Endothelial cell of umbilical vein (primary cell): ENCODE measurements at regions not wholly inside any gene's neighbourhood (a gene's known extent, or its start where the extent isn't known, plus 50 kb on each side); places are given as distances from the start of the nearest gene placed in this dataset.

Experiments used
- BruUV-seq: library from RNA; stranded (reverse); fragments of 400-500 nt; replicated peaks from 2 replicates; lab custom pipeline; 2021; lab: Mats Ljungman, UMichigan
- CTCF ChIA-PET: fragments of 300-600, 350-600 bp; sonication (Branson Sonifier 250); formaldehyde crosslinking; loops from one replicate; lab custom pipeline; 2021; ENCODE audit warnings: antibody characterized with exemption, inconsistent platforms; lab: Charles Lee
- POLR2A ChIA-PET: fragments of 300-600, 350-600 bp; sonication (Branson Sonifier 250); formaldehyde crosslinking; loops from one replicate; lab custom pipeline; 2021; ENCODE audit warnings: antibody characterized with exemption, inconsistent platforms; lab: Charles Lee
- DNase-seq: peaks from one replicate; pipeline ENCODE4 v3.0.0-alpha.2; 2011; ENCODE audit warnings: low read depth, low spot score
- FAIRE-seq: peaks from 2 replicates; lab custom pipeline; 2011; peaks lifted over from hg19 to GRCh38; lab: Jason Lieb, UNC
- H2AFZ ChIP-seq: 2 replicates; pipeline ENCODE4 v1.6.0; 2012; ENCODE audit warnings: low read depth, low read length, control low read depth, inconsistent platforms
- H3K27ac ChIP-seq: 2 replicates; pipeline ENCODE4 v1.5.1; 2011; ENCODE audit warnings: low read depth, mild to moderate bottlenecking, control low read depth, low read length, moderate library complexity; ENCODE audit not compliant: insufficient read depth
- H3K27me3 ChIP-seq, 2 experiments: 2 replicates each; pipeline versions ENCODE4 v1.6.0 to v1.6.1; 2011; ENCODE audit warnings: low read length in 2 of 2, mixed read lengths in 1 of 2; ENCODE audit not compliant: control insufficient read depth in 2 of 2, insufficient read depth in 2 of 2
- H3K36me3 ChIP-seq, 2 experiments: 2 replicates in 1 of 2; 3 replicates in 1 of 2; pipeline ENCODE4 v1.5.1; 2011; ENCODE audit warnings: low read length in 2 of 2, mild to moderate bottlenecking in 1 of 2, moderate library complexity in 1 of 2; ENCODE audit not compliant: control insufficient read depth in 2 of 2, insufficient read depth in 2 of 2; ENCODE audit errors: extremely low read depth in 1 of 2
- H3K4me1 ChIP-seq: 3 replicates; pipeline ENCODE4 v1.5.1; 2011; ENCODE audit warnings: mild to moderate bottlenecking, low read length; ENCODE audit not compliant: control insufficient read depth, insufficient read depth; ENCODE audit errors: extremely low read depth
- H3K4me2 ChIP-seq: 2 replicates; pipeline ENCODE4 v1.6.1; 2011; ENCODE audit warnings: low read length, control low read depth, mixed read lengths; ENCODE audit not compliant: insufficient read depth
- H3K4me3 ChIP-seq, 3 experiments: fragments of 200-600 bp in 1 of 3; sonication (generic), shearing (Covaris generic) in 1 of 3; replicated peaks in 1 of 3; 2 replicates each; pipeline ENCODE4 v1.5.1; 2011 to 2016; ENCODE audit warnings: control low read depth in 3 of 3, low read length in 3 of 3, mild to moderate bottlenecking in 2 of 3, inconsistent platforms in 1 of 3, low read depth in 1 of 3, moderate library complexity in 1 of 3; ENCODE audit not compliant: insufficient read depth in 1 of 3
- H3K79me2 ChIP-seq: 2 replicates; pipeline ENCODE4 v1.6.0; 2012; ENCODE audit warnings: low read length, inconsistent platforms; ENCODE audit not compliant: control insufficient read depth, insufficient read depth
- H3K9ac ChIP-seq: replicated peaks from 2 replicates; pipeline ENCODE3; 2011; ENCODE audit warnings: low read length, control low read depth; ENCODE audit not compliant: insufficient read depth; ENCODE audit errors: extremely low read depth
- H3K9me1 ChIP-seq: replicated peaks from 3 replicates; pipeline ENCODE4 v1.6.0; 2011; ENCODE audit warnings: mild to moderate bottlenecking, low read length; ENCODE audit not compliant: control insufficient read depth, insufficient read depth; ENCODE audit errors: extremely low read depth
- H3K9me3 ChIP-seq: replicated peaks from 2 replicates; pipeline ENCODE4 v1.5.1; 2012; ENCODE audit warnings: low read length, inconsistent platforms; ENCODE audit not compliant: control insufficient read depth, insufficient read depth
- H4K20me1 ChIP-seq: replicated peaks from 2 replicates; pipeline ENCODE3; 2011; ENCODE audit warnings: mild to moderate bottlenecking, low read length; ENCODE audit not compliant: control insufficient read depth, insufficient read depth; ENCODE audit errors: extremely low read depth
- CTCF ChIP-seq, 2 donors: IDR thresholded peaks; 1 replicate in 1 of 2; 2 replicates in 1 of 2; pipeline ENCODE4 v1.5.1; 2011; ENCODE audit warnings: low read length in 2 of 2, mild to moderate bottlenecking in 2 of 2, moderate library complexity in 2 of 2, control low read depth in 1 of 2, inconsistent platforms in 1 of 2, low read depth in 1 of 2; ENCODE audit not compliant: insufficient read depth in 1 of 2; ENCODE audit errors: extremely low read depth in 1 of 2
- EZH2 ChIP-seq: IDR thresholded peaks from 2 replicates; pipeline ENCODE4 v1.6.1; 2012; ENCODE audit warnings: borderline replicate concordance, low read depth, mild to moderate bottlenecking, moderate library complexity, low read length, inconsistent platforms; ENCODE audit not compliant: severe bottlenecking
- FOS ChIP-seq: IDR thresholded peaks from 2 replicates; pipeline ENCODE4 v1.6.1; 2011; ENCODE audit warnings: mild to moderate bottlenecking, low read length, moderate library complexity, borderline replicate concordance; ENCODE audit not compliant: insufficient read depth
- GATA2 ChIP-seq: IDR thresholded peaks from 2 replicates; pipeline ENCODE4 v1.7.0; 2011; ENCODE audit warnings: low read depth, mild to moderate bottlenecking, moderate library complexity, mixed read lengths, low read length; ENCODE audit not compliant: insufficient read length, insufficient read depth
- JUN ChIP-seq: IDR thresholded peaks from 2 replicates; pipeline ENCODE4 v1.6.1; 2011; ENCODE audit warnings: borderline replicate concordance, low read depth; ENCODE audit not compliant: insufficient read length, insufficient read depth
- MAX ChIP-seq: IDR thresholded peaks from 2 replicates; pipeline ENCODE4 v1.6.1; 2011; ENCODE audit not compliant: insufficient read depth, insufficient read length
- MYC ChIP-seq: IDR thresholded peaks from one replicate; pipeline ENCODE4 v1.6.1; 2011; ENCODE audit warnings: mild to moderate bottlenecking, low read depth, low read length
- POLR2A ChIP-seq: IDR thresholded peaks from 2 replicates; pipeline ENCODE4 v1.6.1; 2012; ENCODE audit warnings: low read depth, mild to moderate bottlenecking, control low read depth, low read length
- POLR2AphosphoS5 ChIP-seq: IDR thresholded peaks from 2 replicates; pipeline ENCODE4 v1.6.1; 2012; ENCODE audit warnings: low read depth, mild to moderate bottlenecking, control low read depth, low read length, moderate library complexity; ENCODE audit not compliant: insufficient read depth
- dilution Hi-C: fragments of 300-500 bp; cut with MboI; formaldehyde crosslinking; loops from one replicate; pipeline ENCODE4 v1.15.0; 2019; ENCODE audit warnings: low sequenced_read_pairs; ENCODE audit not compliant: extremely low pct_ligation_motif_present
- intact Hi-C: fragments of 100-400 bp; cut with micrococcal nuclease; formaldehyde crosslinking; loops from one replicate; pipeline ENCODE4 v1.10.0; 2022

GRCh38 chr7:108643136-108643535 lies 73.5 kb downstream of the DNAJB9 start:
- FAIRE-seq (no peak), DNase-seq (no peak)
- H4K20me1 ChIP-seq, result no peaks in the 10 kb centered on the region
- H3K27ac ChIP-seq, result no peak overlapping the region
- no TSS peak for BruUV-seq
- ChIA-PET CTCF (no interaction called here), POLR2A (no interaction called here)
- TF ChIP-seq POLR2A (no peak), CTCF (IDR thresholded peaks at IDR 0.05; ENCODE audit: extremely low read depth in 1 of 2, insufficient read depth in 1 of 2, low read depth in 1 of 2, low read length in 2 of 2) (no peak), JUN (no peak), FOS (no peak), MYC (no peak), GATA2 (no peak), EZH2 (no peak), POLR2AphosphoS5 (no peak), MAX (no peak)
- intact Hi-C loops, result no loop called here
- H3K4me2 ChIP-seq, result no peak overlapping the region
- no peak overlapping the region for H3K4me3 ChIP-seq
- H3K36me3 ChIP-seq, result no peaks in the 10 kb centered on the region
- no peak overlapping the region for H3K9ac ChIP-seq
- no peaks in the 10 kb centered on the region for H3K79me2 ChIP-seq
- H3K9me3 ChIP-seq, result no peaks in the 10 kb centered on the region
- H3K4me1 ChIP-seq, result no peaks in the 10 kb centered on the region
- H3K9me1 ChIP-seq, result no peaks in the 10 kb centered on the region
- H3K27me3 ChIP-seq, result peaks cover 2 to 3% of the 10 kb centered on the region in 2 experiments
- dilution Hi-C loops, result no loop called here
- H2AFZ ChIP-seq, result no peak overlapping the region
